DMS153 treated with DMSO at 0.1 percent for 48 hours (cell line): ENCODE measurements at regions not wholly inside any gene's neighbourhood (a gene's known extent, or its start where the extent isn't known, plus 50 kb on each side); places are given as distances from the start of the nearest gene placed in this dataset.

ENCODE experiments used
- DNase-seq: peaks from one replicate; lab custom pipeline; 2025; ENCODE audit not compliant: unreplicated experiment; lab: John Stamatoyannopoulos, UW

- DNase-seq: no peak
These were observed 383.5 kb downstream of the ARHGEF28 start for GRCh38 chr5:74009502-74009901.

- no peak for DNase-seq
These were observed 381.2 kb downstream of the ARHGEF28 start for GRCh38 chr5:74007193-74007592.

- no peak for DNase-seq
These were observed 373.3 kb downstream of the ARHGEF28 start for GRCh38 chr5:73999297-73999696.

- DNase-seq: no peak
These were observed 372.5 kb downstream of the ARHGEF28 start for GRCh38 chr5:73998489-73998888.

GRCh38 chr5:73997960-73998359 is 372.0 kb downstream of the ARHGEF28 start:
- no peak for DNase-seq

GRCh38 chr5:73996151-73996755 is 370.3 kb downstream of the ARHGEF28 start:
- no peak for DNase-seq

GRCh38 chr5:73994963-73995362 is 369.0 kb downstream of the ARHGEF28 start:
- no peak for DNase-seq
